ACC112 (cell line): ENCODE measurements at regions not wholly inside any gene's neighbourhood (a gene's known extent, or its start where the extent isn't known, plus 50 kb on each side); places are given as distances from the start of the nearest gene placed in this dataset.
"Not testable (repeated sequence)": the region's sequence is repeated elsewhere in the genome, so short reads cannot be mapped to it uniquely, and the experiment has no call there.

Experiments used
- H2AFZ ChIP-seq: fragments of 200-600 bp; sonication (generic); one replicate; pipeline ENCODE4 v1.6.0; 2017; ENCODE audit warnings: antibody characterized with exemption, low read length; ENCODE audit not compliant: unreplicated experiment
- H3K27ac ChIP-seq: fragments of 200-600 bp; sonication (generic); 2 replicates; pipeline ENCODE4 v1.5.1; 2014; ENCODE audit warnings: low read depth, mild to moderate bottlenecking, antibody characterized with exemption, low read length, moderate library complexity
- H3K27me3 ChIP-seq: fragments of 200-600 bp; sonication (generic); 2 replicates; pipeline ENCODE4 v1.6.1; 2014; ENCODE audit warnings: mild to moderate bottlenecking, antibody characterized with exemption, low read length, moderate library complexity, mixed read lengths; ENCODE audit not compliant: insufficient read depth
- H3K36me3 ChIP-seq: fragments of 200-600 bp; sonication (generic); 2 replicates; pipeline ENCODE4 v1.6.1; 2016; ENCODE audit warnings: mild to moderate bottlenecking, antibody characterized with exemption, low read length, moderate library complexity, mixed read lengths; ENCODE audit not compliant: insufficient read depth
- H3K4me1 ChIP-seq: fragments of 200-600 bp; sonication (generic); one replicate; pipeline ENCODE4 v1.6.1; 2016; ENCODE audit warnings: low read length, mixed read lengths; ENCODE audit not compliant: insufficient read depth, unreplicated experiment, control insufficient read depth
- H3K4me3 ChIP-seq: fragments of 200-600 bp; sonication (generic); 2 replicates; pipeline ENCODE4 v1.5.1; 2014; ENCODE audit warnings: mild to moderate bottlenecking, low read depth, low read length
- H3K79me2 ChIP-seq: fragments of 200-600 bp; sonication (generic); one replicate; pipeline ENCODE4 v1.6.0; 2016; ENCODE audit warnings: low read length; ENCODE audit not compliant: control insufficient read depth, unreplicated experiment, insufficient read depth

DNA sequence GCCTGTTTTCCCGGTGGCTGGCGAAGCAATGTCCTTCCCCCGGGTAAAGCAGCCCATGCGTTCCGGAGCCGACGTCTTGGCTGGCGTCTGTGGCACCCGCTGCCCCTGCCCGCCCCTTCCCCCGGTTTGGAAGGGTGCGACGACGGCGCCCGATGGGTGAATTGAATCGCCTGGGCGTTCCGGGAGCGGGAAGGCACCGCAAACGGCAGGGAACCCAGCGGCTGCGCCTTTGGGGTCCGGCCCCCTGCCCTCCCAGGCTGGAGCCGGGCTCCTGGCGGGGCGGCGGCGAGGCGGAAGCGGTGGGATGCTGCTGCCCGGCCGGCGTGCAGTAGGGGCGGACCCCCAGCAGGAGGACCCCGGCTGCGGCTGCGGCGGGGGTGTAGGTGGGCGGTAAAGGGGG lies 123.6 kb upstream of the RHOU start:
- H3K4me1 ChIP-seq, H3K27me3 ChIP-seq, H2AFZ ChIP-seq, H3K79me2 ChIP-seq, H3K36me3 ChIP-seq, H3K4me3 ChIP-seq, H3K27ac ChIP-seq: not testable (repeated sequence)

DNA sequence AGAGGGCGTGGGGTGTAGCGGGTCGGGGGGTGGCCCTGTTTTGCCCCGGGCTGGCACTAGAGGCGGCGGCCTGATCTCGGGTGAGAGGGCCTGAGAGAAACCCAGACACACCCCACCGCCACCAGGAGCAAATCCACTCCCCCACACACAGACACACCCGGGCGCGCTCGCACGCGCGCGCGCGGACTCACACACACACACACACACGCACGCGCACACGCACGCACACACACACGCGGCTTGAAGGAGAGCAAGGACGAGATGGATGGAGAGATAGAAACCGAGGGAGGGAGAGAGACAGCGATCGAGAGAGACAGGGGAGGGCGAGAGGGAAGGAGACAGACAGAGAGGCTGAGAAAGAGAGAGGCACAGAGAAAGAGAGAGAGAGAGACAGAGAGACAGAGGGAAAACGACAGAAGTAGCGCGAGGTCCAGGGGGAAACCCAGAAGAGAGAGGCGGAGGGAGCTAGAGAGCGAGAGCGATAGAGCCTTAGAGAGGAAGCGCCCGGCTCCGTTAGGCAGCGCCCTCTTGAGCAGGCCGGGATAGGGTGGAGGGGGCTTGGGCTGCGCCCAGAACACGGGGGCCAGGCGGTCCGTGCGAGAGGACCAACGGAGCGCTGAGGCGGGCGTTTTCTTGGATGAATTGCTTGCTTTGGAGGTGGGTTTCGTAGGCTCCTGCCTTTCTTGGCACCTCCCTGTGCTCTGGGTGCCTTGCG lies 113.1 kb upstream of the RHOU start:
- not testable (repeated sequence) for H3K79me2 ChIP-seq, H3K4me3 ChIP-seq, H3K27me3 ChIP-seq, H3K36me3 ChIP-seq, H3K4me1 ChIP-seq, H2AFZ ChIP-seq, H3K27ac ChIP-seq

DNA sequence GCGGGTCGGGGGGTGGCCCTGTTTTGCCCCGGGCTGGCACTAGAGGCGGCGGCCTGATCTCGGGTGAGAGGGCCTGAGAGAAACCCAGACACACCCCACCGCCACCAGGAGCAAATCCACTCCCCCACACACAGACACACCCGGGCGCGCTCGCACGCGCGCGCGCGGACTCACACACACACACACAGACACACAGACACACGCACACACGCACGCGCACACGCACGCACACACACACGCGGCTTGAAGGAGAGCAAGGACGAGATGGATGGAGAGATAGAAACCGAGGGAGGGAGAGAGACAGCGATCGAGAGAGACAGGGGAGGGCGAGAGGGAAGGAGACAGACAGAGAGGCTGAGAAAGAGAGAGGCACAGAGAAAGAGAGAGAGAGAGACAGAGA lies 108.8 kb upstream of the RHOU start:
- H3K79me2 ChIP-seq, H3K27ac ChIP-seq, H2AFZ ChIP-seq, H3K36me3 ChIP-seq, H3K4me1 ChIP-seq, H3K4me3 ChIP-seq, H3K27me3 ChIP-seq: not testable (repeated sequence)

DNA sequence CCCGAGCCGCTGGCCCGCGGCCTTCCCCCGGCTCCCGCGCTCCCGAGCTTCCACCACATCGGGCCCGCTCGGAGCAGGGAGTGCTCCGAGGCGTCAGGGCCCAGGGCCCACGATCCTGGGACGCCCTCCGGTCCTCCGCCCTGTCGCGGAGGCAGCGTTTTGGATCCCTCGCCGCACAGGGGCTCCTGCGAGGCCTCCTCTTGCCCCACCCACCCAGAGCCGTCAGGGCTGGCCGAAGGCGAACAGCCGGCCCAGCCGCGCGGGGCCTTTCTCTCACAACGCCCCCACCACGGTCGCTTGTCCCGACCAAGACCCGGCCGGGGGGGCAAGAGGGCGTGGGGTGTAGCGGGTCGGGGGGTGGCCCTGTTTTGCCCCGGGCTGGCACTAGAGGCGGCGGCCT lies 102.4 kb upstream of the RHOU start:
- not testable (repeated sequence) for H3K36me3 ChIP-seq, H3K27ac ChIP-seq, H3K79me2 ChIP-seq, H2AFZ ChIP-seq, H3K27me3 ChIP-seq, H3K4me3 ChIP-seq, H3K4me1 ChIP-seq

DNA sequence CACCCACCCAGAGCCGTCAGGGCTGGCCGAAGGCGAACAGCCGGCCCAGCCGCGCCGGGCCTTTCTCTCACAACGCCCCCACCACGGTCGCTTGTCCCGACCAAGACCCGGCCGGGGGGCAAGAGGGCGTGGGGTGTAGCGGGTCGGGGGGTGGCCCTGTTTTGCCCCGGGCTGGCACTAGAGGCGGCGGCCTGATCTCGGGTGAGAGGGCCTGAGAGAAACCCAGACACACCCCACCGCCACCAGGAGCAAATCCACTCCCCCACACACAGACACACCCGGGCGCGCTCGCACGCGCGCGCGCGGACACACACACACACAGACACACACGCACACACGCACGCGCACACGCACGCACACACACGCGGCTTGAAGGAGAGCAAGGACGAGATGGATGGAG lies 100.0 kb upstream of the RHOU start:
- H3K27me3 ChIP-seq, H3K36me3 ChIP-seq, H3K4me1 ChIP-seq, H2AFZ ChIP-seq, H3K79me2 ChIP-seq, H3K27ac ChIP-seq: not testable (repeated sequence)
- H3K4me3 ChIP-seq: peak overlapping the region; percentile 49

DNA sequence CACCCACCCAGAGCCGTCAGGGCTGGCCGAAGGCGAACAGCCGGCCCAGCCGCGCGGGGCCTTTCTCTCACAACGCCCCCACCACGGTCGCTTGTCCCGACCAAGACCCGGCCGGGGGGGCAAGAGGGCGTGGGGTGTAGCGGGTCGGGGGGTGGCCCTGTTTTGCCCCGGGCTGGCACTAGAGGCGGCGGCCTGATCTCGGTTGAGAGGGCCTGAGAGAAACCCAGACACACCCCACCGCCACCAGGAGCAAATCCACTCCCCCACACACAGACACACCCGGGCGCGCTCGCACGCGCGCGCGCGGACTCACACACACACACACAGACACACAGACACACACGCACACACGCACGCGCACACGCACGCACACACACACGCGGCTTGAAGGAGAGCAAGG lies 97.8 kb upstream of the RHOU start:
- not testable (repeated sequence) for H3K36me3 ChIP-seq, H3K4me3 ChIP-seq, H3K4me1 ChIP-seq, H3K79me2 ChIP-seq, H3K27me3 ChIP-seq, H2AFZ ChIP-seq, H3K27ac ChIP-seq

DNA sequence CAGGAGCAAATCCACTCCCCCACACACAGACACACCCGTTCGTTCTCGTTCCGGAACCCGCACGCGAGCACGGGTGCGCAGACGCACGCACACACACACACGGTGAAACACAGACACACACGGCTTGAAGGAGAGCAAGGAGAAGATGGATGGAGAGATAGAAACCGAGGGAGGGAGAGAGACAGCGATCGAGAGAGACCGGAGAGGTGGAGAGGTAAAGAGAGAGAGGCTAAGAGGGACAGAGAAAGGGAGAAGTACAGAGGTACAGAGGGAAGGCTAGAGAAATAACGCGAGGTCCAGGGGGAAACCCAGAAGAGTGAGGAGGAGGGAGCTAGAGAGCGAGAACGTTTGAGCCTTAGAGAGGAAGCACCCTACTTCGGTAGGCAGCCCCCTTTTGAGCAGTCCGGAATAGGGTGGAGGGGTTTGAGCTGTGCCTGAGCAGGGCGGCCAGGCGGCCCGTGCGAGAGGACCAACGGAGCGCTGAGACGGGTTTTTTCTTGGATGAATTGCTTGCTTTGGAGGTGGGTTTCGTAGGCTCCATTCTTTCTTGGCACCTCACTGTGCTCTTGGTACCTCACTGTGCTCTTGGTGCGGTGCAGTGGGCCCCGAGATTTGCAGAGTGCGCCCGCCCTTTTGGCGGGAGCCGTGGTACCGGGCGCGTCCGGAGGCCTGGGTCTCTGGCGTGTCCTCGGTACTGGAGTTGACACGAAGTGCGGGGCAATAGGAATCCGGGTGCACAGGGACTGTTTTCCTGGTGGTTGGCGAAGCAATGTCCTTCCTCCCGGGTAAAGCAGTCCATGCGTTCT lies 88.4 kb upstream of the RHOU start:
- peaks cover 37% of the 10 kb centered on the region for H3K79me2 ChIP-seq

DNA sequence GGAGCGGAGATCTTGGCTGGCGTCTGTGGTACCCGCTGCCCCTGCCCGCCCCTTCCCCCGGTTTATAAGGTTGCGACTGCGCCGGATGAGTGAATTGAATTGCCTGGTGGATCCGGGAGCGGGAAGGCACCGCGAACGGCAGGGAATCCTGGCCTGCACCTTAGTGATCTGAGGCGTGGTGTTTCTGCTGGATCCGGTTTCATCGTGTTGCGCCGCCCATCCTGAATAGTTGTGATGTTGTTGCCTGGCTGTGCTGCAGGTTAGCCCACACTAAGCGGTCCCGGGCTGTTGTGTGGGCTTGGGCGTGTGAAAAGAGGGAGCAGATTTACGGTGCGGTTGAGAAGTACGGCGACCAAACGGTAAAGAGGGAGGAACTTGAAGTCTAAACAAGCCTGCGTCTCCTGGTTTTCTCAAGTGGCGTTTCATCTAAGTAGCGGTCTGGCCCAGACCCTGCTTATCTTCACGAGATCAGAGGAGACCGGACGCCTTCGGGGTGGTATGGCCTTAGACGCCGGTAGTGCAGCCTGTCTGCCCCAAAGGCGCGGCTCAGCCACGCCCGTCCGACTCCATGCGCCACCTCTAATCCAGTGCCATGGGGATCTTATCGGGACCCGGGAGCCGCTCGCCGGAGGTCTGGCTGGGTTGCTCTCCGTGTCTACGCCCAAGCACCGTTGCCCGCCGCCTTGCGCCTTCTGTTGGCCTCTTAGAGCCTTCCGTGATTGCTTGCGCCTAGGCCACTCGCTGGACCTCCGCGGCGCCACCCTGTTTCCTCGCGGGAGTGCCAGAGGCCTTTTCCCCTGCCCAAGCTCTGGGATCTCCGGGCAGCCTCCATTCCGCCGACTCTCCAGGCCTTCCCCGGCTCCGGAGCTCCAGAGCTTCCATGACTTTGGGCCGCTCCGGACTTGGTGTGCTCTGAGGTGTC lies 87.5 kb upstream of the RHOU start:
- Histone ChIP-seq H3K27me3 (no peaks in the 10 kb centered on the region), H3K4me3 (peak overlapping the region; percentile 86), H3K36me3 (peaks cover 7% of the 10 kb centered on the region; the same call in 1 of the 2 replicates), H3K4me1 (peaks cover 11% of the 10 kb centered on the region), H3K27ac (peak overlapping the region; percentile 79), H2AFZ (peak overlapping the region; percentile 34), H3K79me2 (peaks cover 40% of the 10 kb centered on the region)

More for the DNA sequence above, 88.4 kb upstream of the RHOU start:
- Histone ChIP-seq H3K27ac (peak overlapping the region; percentile 79), H3K4me1 (peaks cover 11% of the 10 kb centered on the region), H3K36me3 (0 out of 2 replicates have a peak, but pooled peaks cover 7% of the 10 kb centered on the region), H2AFZ (peak overlapping the region; percentile 34), H3K4me3 (peak overlapping the region; percentile 86), H3K27me3 (no peaks in the 10 kb centered on the region)

DNA sequence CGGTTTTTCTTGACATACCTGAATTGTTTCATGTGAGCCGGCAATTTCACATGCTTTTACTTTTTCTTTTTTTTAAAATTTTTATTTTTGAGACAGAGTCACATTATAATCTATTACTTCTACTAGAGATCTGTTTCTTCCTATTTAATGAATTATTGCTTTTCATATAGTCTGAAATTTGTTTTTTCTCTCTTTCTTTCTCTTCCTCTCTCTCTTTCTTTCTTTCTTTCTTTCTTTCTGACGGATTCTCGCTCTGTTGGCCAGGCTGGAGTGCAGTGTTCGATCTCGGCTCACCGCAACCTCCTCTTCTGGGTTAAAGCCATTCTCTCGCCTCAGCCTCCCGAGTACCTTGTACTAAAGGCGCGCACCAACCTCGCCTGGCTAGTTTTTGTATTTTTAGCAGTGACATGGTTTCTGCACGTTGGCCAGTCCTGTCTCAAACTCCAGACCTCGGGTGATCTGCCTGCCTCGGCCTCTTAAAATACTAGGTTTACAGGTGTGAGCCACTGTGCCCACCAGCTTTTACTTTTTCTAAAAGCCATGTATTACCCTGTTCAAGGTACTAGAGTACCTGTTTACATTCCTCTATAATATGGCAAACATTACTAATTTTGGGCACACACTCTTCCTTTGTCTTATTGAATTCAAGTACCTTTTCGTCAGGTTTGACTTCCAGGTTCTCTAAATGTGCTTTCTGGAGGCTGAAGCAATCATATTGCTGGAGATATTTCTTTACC lies 86.5 kb upstream of the RHOU start:
- Histone ChIP-seq H3K36me3 (peaks cover 7% of the 10 kb centered on the region; the same call in 1 of the 2 replicates), H2AFZ (no peak overlapping the region), H3K27me3 (no peaks in the 10 kb centered on the region), H3K4me3 (peak overlapping the region; percentile 86), H3K27ac (peak overlapping the region; percentile 79), H3K79me2 (peaks cover 46% of the 10 kb centered on the region), H3K4me1 (peaks cover 11% of the 10 kb centered on the region)

DNA sequence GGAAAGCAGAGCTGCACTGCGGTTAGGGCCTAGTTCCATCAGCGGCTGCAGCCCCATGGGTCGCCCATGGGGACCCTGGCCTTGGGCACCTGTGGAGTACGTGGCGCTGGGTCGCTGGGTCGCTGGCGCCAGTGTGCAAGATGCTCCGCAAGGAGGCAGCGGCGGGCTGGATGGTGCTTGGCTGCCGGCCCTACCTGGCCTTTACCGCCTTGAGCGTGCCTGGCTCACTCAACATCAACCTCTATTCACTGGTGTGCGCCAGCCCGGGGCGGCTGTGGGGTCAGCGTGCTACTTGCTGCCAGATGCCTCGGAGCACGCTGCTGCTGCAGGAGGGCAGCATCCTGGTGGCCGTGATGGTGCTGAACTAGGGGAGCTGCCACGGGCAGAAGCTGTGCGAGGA lies 85.1 kb upstream of the RHOU start:
- Histone ChIP-seq H3K27me3 (no peaks in the 10 kb centered on the region), H3K27ac (no peak overlapping the region), H3K36me3 (peaks cover 7% of the 10 kb centered on the region; the same call in 1 of the 2 replicates), H3K4me1 (peaks cover 11% of the 10 kb centered on the region), H2AFZ (no peak overlapping the region), H3K79me2 (peaks cover 47% of the 10 kb centered on the region), H3K4me3 (no peak overlapping the region)
